WTC11 (cell line): ENCODE measurements at regions not wholly inside any gene's neighbourhood (a gene's known extent, or its start where the extent isn't known, plus 50 kb on each side); places are given as distances from the start of the nearest gene placed in this dataset.

Experiments
- ATAC-seq: fragments of 200-7000 bp; cut with Tn5 transposase; 2 replicates; pipeline ENCODE4 v1.10.0; 2021; ENCODE audit warnings: mild to moderate bottlenecking, moderate library complexity
- CTCF ChIA-PET: fragments of 300-600 bp; sonication (Branson Sonifier 250); formaldehyde crosslinking; loops from one replicate; lab custom pipeline; 2021; ENCODE audit warnings: antibody characterized with exemption; lab: Charles Lee
- POLR2A ChIA-PET: fragments of 350-600 bp; sonication (Branson Sonifier 250); formaldehyde crosslinking; loops from one replicate; lab custom pipeline; 2021; ENCODE audit warnings: antibody characterized with exemption; lab: Charles Lee
- DNase-seq: peaks from one replicate; pipeline ENCODE4 v3.0.0; 2021; ENCODE audit warnings: low spot score
- H3K27ac Mint-ChIP-seq: 2 replicates; pipeline ENCODE4 v1.8.0; 2021; ENCODE audit warnings: mixed read lengths
- H3K27me3 Mint-ChIP-seq: 2 replicates; pipeline ENCODE4 v1.8.0; 2021; ENCODE audit warnings: low read depth, mild to moderate bottlenecking, moderate library complexity, mixed read lengths
- H3K36me3 Mint-ChIP-seq: 2 replicates; pipeline ENCODE4 v1.8.0; 2021; ENCODE audit warnings: mixed read lengths
- H3K4me1 Mint-ChIP-seq: 2 replicates; pipeline ENCODE4 v1.8.0; 2022; ENCODE audit warnings: mixed read lengths
- H3K4me3 Mint-ChIP-seq: 2 replicates; pipeline ENCODE4 v1.8.0; 2021; ENCODE audit warnings: mild to moderate bottlenecking, moderate library complexity, mixed read lengths
- H3K9me3 Mint-ChIP-seq: 2 replicates; pipeline ENCODE4 v1.8.0; 2021; ENCODE audit warnings: mixed read lengths
- ATF3 ChIP-seq: sonication (generic); formaldehyde crosslinking; conservative IDR thresholded peaks from 2 replicates; pipeline ENCODE4 v1.8.1; 2022; ENCODE audit warnings: mild to moderate bottlenecking, missing genetic modification reagents
- CBFB ChIP-seq: sonication (generic); formaldehyde crosslinking; IDR thresholded peaks from 2 replicates; pipeline ENCODE4 v1.8.1; 2022; ENCODE audit warnings: mild to moderate bottlenecking, low read depth, missing genetic modification reagents
- CDX4 ChIP-seq: fragments of 250-450 bp; sonication (Bioruptor Pico); IDR thresholded peaks from 2 replicates; pipeline ENCODE4 v1.9.0; 2021; ENCODE audit warnings: moderate library complexity, mild to moderate bottlenecking, inconsistent platforms, borderline replicate concordance
- CREB1 ChIP-seq: sonication (generic); formaldehyde crosslinking; IDR thresholded peaks from 2 replicates; pipeline ENCODE4 v1.8.0; 2023; ENCODE audit warnings: mild to moderate bottlenecking, missing genetic modification reagents
- ERG ChIP-seq: fragments of 250-450 bp; sonication (Bioruptor Pico); IDR thresholded peaks from 2 replicates; pipeline ENCODE4 v1.8.0; 2021; ENCODE audit warnings: mild to moderate bottlenecking
- FOXJ3 ChIP-seq: sonication (generic); formaldehyde crosslinking; IDR thresholded peaks from 2 replicates; pipeline ENCODE4 v1.9.0; 2021; ENCODE audit warnings: missing genetic modification reagents, mild to moderate bottlenecking, borderline replicate concordance
- JUN ChIP-seq: sonication (generic); formaldehyde crosslinking; IDR thresholded peaks from 2 replicates; pipeline ENCODE4 v1.8.0; 2023; ENCODE audit warnings: mild to moderate bottlenecking, missing genetic modification reagents
- MYBL2 ChIP-seq: sonication (generic); formaldehyde crosslinking; IDR thresholded peaks from 2 replicates; pipeline ENCODE4 v1.8.1; 2023; ENCODE audit warnings: mild to moderate bottlenecking, moderate library complexity, missing genetic modification reagents
- NFATC4 ChIP-seq: fragments of 250-450 bp; sonication (Bioruptor Pico); IDR thresholded peaks from 2 replicates; pipeline ENCODE4 v1.9.0; 2021; ENCODE audit warnings: mild to moderate bottlenecking
- NR1H2 ChIP-seq: sonication (generic); formaldehyde crosslinking; IDR thresholded peaks from 2 replicates; pipeline ENCODE4 v1.9.0; 2021; ENCODE audit warnings: mild to moderate bottlenecking, moderate library complexity, missing genetic modification reagents
- NR3C1 ChIP-seq: sonication (generic); formaldehyde crosslinking; conservative IDR thresholded peaks from 2 replicates; pipeline ENCODE4 v1.8.1; 2023; ENCODE audit warnings: low read depth, mild to moderate bottlenecking, missing genetic modification reagents
- SOX15 ChIP-seq: fragments of 250-450 bp; sonication (Bioruptor Pico); IDR thresholded peaks from 2 replicates; pipeline ENCODE4 v1.9.0; 2021; ENCODE audit warnings: mild to moderate bottlenecking
- ZNF232 ChIP-seq: sonication (generic); formaldehyde crosslinking; IDR thresholded peaks from 2 replicates; pipeline ENCODE4 v1.8.0; 2022; ENCODE audit warnings: mild to moderate bottlenecking, missing genetic modification reagents
- ZNF317 ChIP-seq: sonication (generic); formaldehyde crosslinking; IDR thresholded peaks from 2 replicates; pipeline ENCODE4 v1.8.1; 2023; ENCODE audit warnings: low read depth, mild to moderate bottlenecking, moderate library complexity, missing genetic modification reagents, borderline replicate concordance
- ZNF423 ChIP-seq: fragments of 250-450 bp; sonication (Bioruptor Pico); IDR thresholded peaks from 2 replicates; pipeline ENCODE4 v2.1.2; 2022; ENCODE audit warnings: mild to moderate bottlenecking, moderate library complexity
- ZSCAN18 ChIP-seq: fragments of 250-450 bp; sonication (Bioruptor Pico); IDR thresholded peaks from 2 replicates; pipeline ENCODE4 v2.1.2; 2022; ENCODE audit warnings: mild to moderate bottlenecking, moderate library complexity
- TF ChIP-seq, protein P1 (sequence below): sonication (generic); formaldehyde crosslinking; IDR thresholded peaks from 2 replicates; pipeline ENCODE4 v1.8.1; 2022; ENCODE audit warnings: missing genetic modification reagents, borderline replicate concordance
- TF ChIP-seq, protein P2 (sequence below): sonication (generic); formaldehyde crosslinking; IDR thresholded peaks from 2 replicates; pipeline ENCODE4 v1.8.1; 2023; ENCODE audit warnings: mild to moderate bottlenecking, missing genetic modification reagents
- TF ChIP-seq, protein P3 (sequence below): sonication (generic); formaldehyde crosslinking; IDR thresholded peaks from 2 replicates; pipeline ENCODE4 v1.8.1; 2022; ENCODE audit warnings: mild to moderate bottlenecking, missing genetic modification reagents, moderate library complexity, borderline replicate concordance
- TF ChIP-seq, protein P4 (sequence below): fragments of 250-450 bp; sonication (Bioruptor Pico); conservative IDR thresholded peaks from 2 replicates; pipeline ENCODE4 v1.9.0; 2021; ENCODE audit warnings: mild to moderate bottlenecking
- TF ChIP-seq, protein P5 (sequence below): sonication (generic); formaldehyde crosslinking; IDR thresholded peaks from 2 replicates; pipeline ENCODE4 v1.8.1; 2022; ENCODE audit warnings: low read depth, missing genetic modification reagents, borderline replicate concordance
- TF ChIP-seq, protein P6 (sequence below): sonication (generic); formaldehyde crosslinking; IDR thresholded peaks from 2 replicates; pipeline ENCODE4 v1.8.1; 2023; ENCODE audit warnings: mild to moderate bottlenecking, missing genetic modification reagents, moderate library complexity

DNA sequence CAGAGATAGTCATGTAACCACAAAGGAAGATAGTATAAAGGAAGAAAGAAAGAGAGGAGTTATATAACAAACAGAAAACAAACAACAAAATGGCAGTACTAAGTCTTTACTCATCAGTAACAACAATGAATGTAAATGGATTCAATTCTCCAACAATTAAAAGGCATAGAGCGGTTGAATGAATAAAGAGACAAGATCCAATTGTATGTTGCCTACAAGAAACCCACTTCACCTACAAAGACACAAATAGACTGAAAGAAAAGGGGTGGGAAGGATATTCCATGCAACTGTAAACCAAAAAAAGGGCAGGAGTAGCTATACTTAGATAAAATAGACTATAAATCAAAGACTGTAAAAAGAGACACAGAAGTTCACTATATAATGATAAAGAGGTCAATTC is 157.3 kb upstream of the CREB1 start (continued):
- TF ChIP-seq CBFB (CRISPR knock-in tag) (no peak), NR3C1 (CRISPR knock-in tag) (no peak), ZNF423 (CRISPR knock-in tag) (no peak), MYBL2 (no peak), CREB1 (CRISPR knock-in tag) (no peak), ZSCAN18 (CRISPR knock-in tag) (no peak), NFATC4 (CRISPR knock-in tag) (no peak), JUN (CRISPR knock-in tag) (no peak), ZNF232 (CRISPR knock-in tag) (no peak), CDX4 (CRISPR knock-in tag) (no peak), ERG (CRISPR knock-in tag) (no peak)
- TF ChIP-seq, protein P1, sequence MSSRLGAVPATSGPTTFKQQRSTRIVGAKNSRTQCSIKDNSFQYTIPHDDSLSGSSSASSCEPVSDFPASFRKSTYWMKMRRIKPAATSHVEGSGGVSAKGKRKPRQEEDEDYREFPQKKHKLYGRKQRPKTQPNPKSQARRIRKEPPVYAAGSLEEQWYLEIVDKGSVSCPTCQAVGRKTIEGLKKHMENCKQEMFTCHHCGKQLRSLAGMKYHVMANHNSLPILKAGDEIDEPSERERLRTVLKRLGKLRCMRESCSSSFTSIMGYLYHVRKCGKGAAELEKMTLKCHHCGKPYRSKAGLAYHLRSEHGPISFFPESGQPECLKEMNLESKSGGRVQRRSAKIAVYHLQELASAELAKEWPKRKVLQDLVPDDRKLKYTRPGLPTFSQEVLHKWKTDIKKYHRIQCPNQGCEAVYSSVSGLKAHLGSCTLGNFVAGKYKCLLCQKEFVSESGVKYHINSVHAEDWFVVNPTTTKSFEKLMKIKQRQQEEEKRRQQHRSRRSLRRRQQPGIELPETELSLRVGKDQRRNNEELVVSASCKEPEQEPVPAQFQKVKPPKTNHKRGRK (CRISPR knock-in tag) = no peak
- TF ChIP-seq, protein P2, sequence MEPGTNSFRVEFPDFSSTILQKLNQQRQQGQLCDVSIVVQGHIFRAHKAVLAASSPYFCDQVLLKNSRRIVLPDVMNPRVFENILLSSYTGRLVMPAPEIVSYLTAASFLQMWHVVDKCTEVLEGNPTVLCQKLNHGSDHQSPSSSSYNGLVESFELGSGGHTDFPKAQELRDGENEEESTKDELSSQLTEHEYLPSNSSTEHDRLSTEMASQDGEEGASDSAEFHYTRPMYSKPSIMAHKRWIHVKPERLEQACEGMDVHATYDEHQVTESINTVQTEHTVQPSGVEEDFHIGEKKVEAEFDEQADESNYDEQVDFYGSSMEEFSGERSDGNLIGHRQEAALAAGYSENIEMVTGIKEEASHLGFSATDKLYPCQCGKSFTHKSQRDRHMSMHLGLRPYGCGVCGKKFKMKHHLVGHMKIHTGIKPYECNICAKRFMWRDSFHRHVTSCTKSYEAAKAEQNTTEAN = no peak
- TF ChIP-seq, protein P3, sequence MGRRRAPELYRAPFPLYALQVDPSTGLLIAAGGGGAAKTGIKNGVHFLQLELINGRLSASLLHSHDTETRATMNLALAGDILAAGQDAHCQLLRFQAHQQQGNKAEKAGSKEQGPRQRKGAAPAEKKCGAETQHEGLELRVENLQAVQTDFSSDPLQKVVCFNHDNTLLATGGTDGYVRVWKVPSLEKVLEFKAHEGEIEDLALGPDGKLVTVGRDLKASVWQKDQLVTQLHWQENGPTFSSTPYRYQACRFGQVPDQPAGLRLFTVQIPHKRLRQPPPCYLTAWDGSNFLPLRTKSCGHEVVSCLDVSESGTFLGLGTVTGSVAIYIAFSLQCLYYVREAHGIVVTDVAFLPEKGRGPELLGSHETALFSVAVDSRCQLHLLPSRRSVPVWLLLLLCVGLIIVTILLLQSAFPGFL (CRISPR knock-in tag) = no peak
- TF ChIP-seq, all 79 proteins: peak for 0

DNA sequence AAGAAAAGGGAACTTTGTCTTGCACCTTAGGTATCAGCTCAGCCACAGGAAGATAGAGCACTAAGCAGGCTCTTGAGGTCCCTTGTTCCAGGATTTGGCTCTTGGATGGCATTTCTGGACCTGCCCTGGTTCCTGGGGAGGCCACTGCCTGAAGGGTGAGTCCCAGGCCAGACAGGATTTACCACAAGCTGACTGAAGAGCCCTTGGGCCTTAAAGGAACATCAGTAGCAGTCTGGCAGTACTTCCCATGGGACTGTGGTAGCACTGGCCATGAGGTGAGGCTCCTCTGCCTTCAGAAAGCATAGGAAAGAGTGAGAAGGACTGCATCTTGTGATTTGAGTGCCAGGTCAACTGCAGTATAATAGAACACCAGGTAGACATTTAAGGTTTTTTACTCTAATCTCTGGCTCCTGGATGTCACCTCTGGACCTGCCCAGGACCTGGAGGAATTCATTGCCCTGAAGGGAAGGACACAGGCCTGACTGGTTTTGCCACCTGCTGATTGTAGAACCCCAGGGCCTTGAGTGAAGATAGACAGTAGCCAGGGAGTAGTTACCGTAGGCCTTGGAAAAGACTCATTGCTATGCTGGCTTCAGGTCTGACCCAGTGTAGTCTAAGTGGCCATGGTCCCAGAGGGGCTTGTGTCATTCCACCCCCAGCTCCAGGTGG is 154.4 kb upstream of the CREB1 start:
- Mint-ChIP-seq H3K27me3 (no peaks in the 10 kb centered on the region; the same call in 1 of the 2 replicates), H3K36me3 (peaks cover 11% of the 10 kb centered on the region), H3K4me3 (no peak overlapping the region), H3K27ac (no peak overlapping the region), H3K9me3 (peaks cover 36% of the 10 kb centered on the region), H3K4me1 (peaks cover 3% of the 10 kb centered on the region)
- ChIA-PET POLR2A (no interaction called here), CTCF (no interaction called here)
- DNase-seq = no peak
- ATAC-seq = no peak
- TF ChIP-seq, protein P4, sequence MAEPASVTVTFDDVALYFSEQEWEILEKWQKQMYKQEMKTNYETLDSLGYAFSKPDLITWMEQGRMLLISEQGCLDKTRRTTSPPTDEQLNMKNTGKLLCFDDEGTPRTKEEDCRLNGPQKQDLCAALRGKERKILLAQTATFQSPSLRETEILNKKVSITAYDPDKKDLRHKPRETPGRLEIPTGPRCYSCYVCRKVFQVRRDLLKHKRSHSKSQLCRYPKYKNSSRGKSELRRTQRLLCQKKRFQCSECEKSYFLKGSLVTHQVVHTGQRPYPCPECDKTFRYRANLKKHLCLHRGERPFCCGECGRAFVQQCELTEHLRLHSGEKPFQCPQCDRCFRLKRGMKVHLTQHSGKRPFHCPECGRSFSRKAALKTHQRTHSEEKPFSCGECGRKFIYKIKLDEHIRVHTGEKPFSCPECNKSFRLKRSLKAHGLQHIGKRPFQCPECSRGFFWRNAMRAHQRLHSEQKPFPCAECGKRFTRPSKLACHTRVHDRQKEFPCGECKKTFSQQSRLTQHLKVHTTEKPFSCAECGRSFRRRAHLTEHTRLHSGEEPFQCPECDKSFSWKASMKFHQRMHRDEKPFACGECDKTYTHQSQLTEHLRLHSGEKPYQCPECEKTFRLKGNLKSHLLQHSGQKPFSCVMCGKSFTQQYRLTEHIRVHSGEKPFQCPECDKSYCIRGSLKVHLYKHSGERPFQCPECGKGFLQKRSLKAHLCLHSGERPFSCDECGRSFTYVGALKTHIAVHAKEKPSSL (CRISPR knock-in tag) = no peak
- TF ChIP-seq, protein P5, sequence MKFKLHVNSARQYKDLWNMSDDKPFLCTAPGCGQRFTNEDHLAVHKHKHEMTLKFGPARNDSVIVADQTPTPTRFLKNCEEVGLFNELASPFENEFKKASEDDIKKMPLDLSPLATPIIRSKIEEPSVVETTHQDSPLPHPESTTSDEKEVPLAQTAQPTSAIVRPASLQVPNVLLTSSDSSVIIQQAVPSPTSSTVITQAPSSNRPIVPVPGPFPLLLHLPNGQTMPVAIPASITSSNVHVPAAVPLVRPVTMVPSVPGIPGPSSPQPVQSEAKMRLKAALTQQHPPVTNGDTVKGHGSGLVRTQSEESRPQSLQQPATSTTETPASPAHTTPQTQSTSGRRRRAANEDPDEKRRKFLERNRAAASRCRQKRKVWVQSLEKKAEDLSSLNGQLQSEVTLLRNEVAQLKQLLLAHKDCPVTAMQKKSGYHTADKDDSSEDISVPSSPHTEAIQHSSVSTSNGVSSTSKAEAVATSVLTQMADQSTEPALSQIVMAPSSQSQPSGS (CRISPR knock-in tag) = no peak
- TF ChIP-seq ZNF317 (CRISPR knock-in tag) (no peak), ATF3 (CRISPR knock-in tag) (no peak), FOXJ3 (no peak), SOX15 (no peak), NR1H2 (CRISPR knock-in tag) (no peak), ERG (CRISPR knock-in tag) (no peak)
- TF ChIP-seq, protein P6, sequence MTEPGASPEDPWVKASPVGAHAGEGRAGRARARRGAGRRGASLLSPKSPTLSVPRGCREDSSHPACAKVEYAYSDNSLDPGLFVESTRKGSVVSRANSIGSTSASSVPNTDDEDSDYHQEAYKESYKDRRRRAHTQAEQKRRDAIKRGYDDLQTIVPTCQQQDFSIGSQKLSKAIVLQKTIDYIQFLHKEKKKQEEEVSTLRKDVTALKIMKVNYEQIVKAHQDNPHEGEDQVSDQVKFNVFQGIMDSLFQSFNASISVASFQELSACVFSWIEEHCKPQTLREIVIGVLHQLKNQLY = no peak
